ENCODE measurements at regions not wholly inside any gene's neighbourhood (a gene's known extent, or its start where the extent isn't known, plus 50 kb on each side); places are given as distances from the start of the nearest gene placed in this dataset.

GRCh38 chr12:25025260-25025659 is 76.4 kb upstream of the BCAT1 start:
- TF ChIP-seq POLR2A (IDR thresholded peaks at IDR 0.05), result no peak
- TF ChIP-seq CTCF (IDR thresholded peaks at IDR 0.05), result no peak
